A549 (cell line): ENCODE measurements at regions not wholly inside any gene's neighbourhood (a gene's known extent, or its start where the extent isn't known, plus 50 kb on each side); places are given as distances from the start of the nearest gene placed in this dataset.

Experiments
- BHLHE40 ChIP-seq: IDR thresholded peaks from 2 replicates; pipeline ENCODE4 v1.6.1; 2012; ENCODE audit warnings: low read depth, low read length, inconsistent platforms
- CHD2 ChIP-seq: fragments of 150-350 bp; IDR thresholded peaks from 2 replicates; pipeline ENCODE4 v1.6.1; 2014; ENCODE audit warnings: low read length; ENCODE audit not compliant: partially characterized antibody
- CTCF ChIP-seq: fragments of >200 bp; sonication (Bioruptor Twin); formaldehyde crosslinking; IDR thresholded peaks from 3 replicates; pipeline ENCODE4 v1.5.1; 2016
- E2F6 ChIP-seq: IDR thresholded peaks from 2 replicates; pipeline ENCODE4 v1.6.1; 2012; ENCODE audit warnings: low read depth, borderline replicate concordance
- EHMT2 ChIP-seq: fragments of 200-600 bp; sonication (generic); IDR thresholded peaks from 2 replicates; pipeline ENCODE4 v1.6.1; 2016; ENCODE audit warnings: antibody characterized with exemption, low read depth, mild to moderate bottlenecking, moderate library complexity
- EP300 ChIP-seq, 2 experiments: fragments of >200 bp; sonication (Bioruptor Twin); formaldehyde crosslinking; IDR thresholded peaks; 2 replicates in 1 of 2; 3 replicates in 1 of 2; pipeline ENCODE4 v1.6.1; 2016 to 2017
- FOSL2 ChIP-seq, 2 experiments: fragments of 450-650 bp in 1 of 2; fragments of >200 bp in 1 of 2; sonication (Bioruptor Twin) in 1 of 2; formaldehyde crosslinking; IDR thresholded peaks; 2 replicates each; pipeline versions ENCODE4 v1.5.0 to v1.6.1; 2016 to 2020; ENCODE audit warnings: mild to moderate bottlenecking in 1 of 2, moderate library complexity in 1 of 2
- HOXA7 ChIP-seq: fragments of 250-450 bp; sonication (Bioruptor Pico); IDR thresholded peaks from 2 replicates; pipeline ENCODE4 v1.5.0; 2020; ENCODE audit warnings: mild to moderate bottlenecking, moderate library complexity
- MAFK ChIP-seq: fragments of 450-650 bp; IDR thresholded peaks from 2 replicates; pipeline ENCODE4 v1.6.1; 2014; ENCODE audit not compliant: partially characterized antibody
- POLR2A ChIP-seq: IDR thresholded peaks from 2 replicates; pipeline ENCODE4 v1.6.1; 2012; ENCODE audit warnings: mild to moderate bottlenecking, low read length
- POLR2AphosphoS2 ChIP-seq: conservative IDR thresholded peaks from 2 replicates; pipeline ENCODE4 v1.6.1; 2012; ENCODE audit warnings: low read length, improper control_type of control experiment, inconsistent platforms
- SMC3 ChIP-seq: fragments of >200 bp; sonication (Bioruptor Twin); formaldehyde crosslinking; IDR thresholded peaks from 3 replicates; pipeline ENCODE4 v1.6.1; 2018; ENCODE audit warnings: inconsistent platforms
- SREBF2 ChIP-seq: fragments of 450-650 bp; IDR thresholded peaks from 2 replicates; pipeline ENCODE4 v1.6.1; 2014; ENCODE audit warnings: mild to moderate bottlenecking, moderate library complexity

GRCh38 chr15:94682171-94682570 is 450.8 kb downstream of the MCTP2 start:
- TF ChIP-seq EP300 (IDR thresholded peaks at IDR 0.05), result no peak
- TF ChIP-seq FOSL2 (IDR thresholded peaks at IDR 0.05), result no peak
- no peak for TF ChIP-seq FOSL2 (CRISPR knock-in tag; IDR thresholded peaks at IDR 0.05)
- TF ChIP-seq SREBF2, result no peak
- no peak for TF ChIP-seq CTCF
- TF ChIP-seq SMC3, result no peak
- TF ChIP-seq HOXA7 (CRISPR knock-in tag), result no peak
- no peak for TF ChIP-seq POLR2A
- TF ChIP-seq MAFK, result no peak
- no peak for TF ChIP-seq EHMT2
- no peak for TF ChIP-seq BHLHE40
- no peak for TF ChIP-seq CHD2
- no peak for TF ChIP-seq E2F6
- TF ChIP-seq POLR2AphosphoS2, result no peak
